A673 (cell line): ENCODE measurements at regions not wholly inside any gene's neighbourhood (a gene's known extent, or its start where the extent isn't known, plus 50 kb on each side); places are given as distances from the start of the nearest gene placed in this dataset.
"Not testable (repeated sequence)": the region's sequence is repeated elsewhere in the genome, so short reads cannot be mapped to it uniquely, and the experiment has no call there.

Source experiments
- BruUV-seq: library from RNA; stranded (reverse); fragments of 400-500 nt; replicated peaks from 2 replicates; lab custom pipeline; 2021; lab: Mats Ljungman, UMichigan
- CTCF ChIA-PET: fragments of 300-600 bp; sonication (Branson Sonifier 250); formaldehyde crosslinking; loops from one replicate; lab custom pipeline; 2022; ENCODE audit warnings: antibody characterized with exemption; lab: Charles Lee
- POLR2A ChIA-PET: fragments of 300-600 bp; sonication (Branson Sonifier 250); formaldehyde crosslinking; loops from one replicate; lab custom pipeline; 2022; ENCODE audit warnings: antibody characterized with exemption; ENCODE audit not compliant: low non-redundant PET; lab: Charles Lee
- DNase-seq: peaks from one replicate; pipeline ENCODE4 v3.0.0-alpha.2; 2015; ENCODE audit warnings: low spot score
- H3K27ac ChIP-seq: fragments of 200-600 bp; sonication (generic); 2 replicates; pipeline ENCODE4 v1.5.1; 2016; ENCODE audit warnings: mixed run types, low read depth, mild to moderate bottlenecking, mixed read lengths, antibody characterized with exemption, low read length; ENCODE audit not compliant: poor library complexity, severe bottlenecking
- H3K27me3 ChIP-seq: fragments of 200-600 bp; sonication (generic); replicated peaks from 2 replicates; pipeline ENCODE4 v1.6.1; 2017; ENCODE audit warnings: mixed run types, low read depth, mild to moderate bottlenecking, mixed read lengths, antibody characterized with exemption, low read length; ENCODE audit not compliant: insufficient read depth, poor library complexity
- H3K36me3 ChIP-seq: fragments of 200-600 bp; sonication (generic); 2 replicates; pipeline ENCODE4 v1.6.1; 2016; ENCODE audit warnings: mixed run types, mild to moderate bottlenecking, mixed read lengths, antibody characterized with exemption, low read length; ENCODE audit not compliant: insufficient read depth, poor library complexity, severe bottlenecking
- H3K4me1 ChIP-seq: fragments of 200-600 bp; sonication (generic); 2 replicates; pipeline ENCODE4 v1.6.1; 2017; ENCODE audit warnings: mixed run types, mild to moderate bottlenecking, mixed read lengths, antibody characterized with exemption, low read length; ENCODE audit not compliant: insufficient read depth, poor library complexity, severe bottlenecking
- H3K4me3 ChIP-seq: fragments of 200-600 bp; sonication (generic); 2 replicates; pipeline ENCODE4 v1.5.1; 2016; ENCODE audit warnings: low read depth, mixed run types, mild to moderate bottlenecking, mixed read lengths, low read length; ENCODE audit not compliant: poor library complexity, severe bottlenecking
- H3K9me3 ChIP-seq: fragments of 200-600 bp; sonication (generic); 2 replicates; pipeline ENCODE4 v1.6.1; 2016; ENCODE audit warnings: mixed run types, low read depth, mild to moderate bottlenecking, mixed read lengths, antibody characterized with exemption, low read length; ENCODE audit not compliant: poor library complexity, severe bottlenecking
- CTCF ChIP-seq: fragments of 300-800, 200-600 bp; sonication (generic); conservative IDR thresholded peaks from 2 replicates; pipeline ENCODE4 v1.5.1; 2017; ENCODE audit warnings: low read depth, mild to moderate bottlenecking, antibody characterized with exemption, low read length, moderate library complexity, mixed read lengths
- EZH2 ChIP-seq: fragments of 200-600 bp; sonication (generic); IDR thresholded peaks from 2 replicates; pipeline ENCODE4 v1.6.1; 2017; ENCODE audit warnings: borderline replicate concordance, low read depth, mild to moderate bottlenecking, mixed read lengths, antibody characterized with exemption, low read length; ENCODE audit not compliant: poor library complexity, severe bottlenecking
- intact Hi-C: fragments of 100-400 bp; cut with micrococcal nuclease; formaldehyde crosslinking; loops from one replicate; pipeline ENCODE4 v1.10.0; 2022; ENCODE audit not compliant: unreplicated experiment

- ChIA-PET POLR2A (no interaction called here), CTCF (no interaction called here)
- intact Hi-C loops: no loop called here
- H3K4me3 ChIP-seq: no peak overlapping the region
- H3K27me3 ChIP-seq: no peaks in the 10 kb centered on the region
- no peak for TF ChIP-seq EZH2
- TF ChIP-seq CTCF: no peak
- no peak overlapping the region for H3K27ac ChIP-seq
- no TSS peak for BruUV-seq
- no peak for DNase-seq
- H3K36me3 ChIP-seq: no peaks in the 10 kb centered on the region
- no peaks in the 10 kb centered on the region for H3K9me3 ChIP-seq
- no peaks in the 10 kb centered on the region for H3K4me1 ChIP-seq
These were observed 637.9 kb upstream of the RGS18 start for GRCh38 chr1:191520345-191520744.

GRCh38 chr1:191525944-191526343 lies 632.3 kb upstream of the RGS18 start:
- H3K27me3 ChIP-seq, H3K36me3 ChIP-seq, POLR2A ChIA-PET, CTCF ChIA-PET, DNase-seq, H3K4me3 ChIP-seq, intact Hi-C loops, H3K9me3 ChIP-seq, BruUV-seq, H3K27ac ChIP-seq: not testable (repeated sequence)
- H3K4me1 ChIP-seq: peaks cover 13% of the 10 kb centered on the region

- no TSS peak for BruUV-seq
- ChIA-PET CTCF (no interaction called here), POLR2A (no interaction called here)
- H3K36me3 ChIP-seq: no peaks in the 10 kb centered on the region
- no peaks in the 10 kb centered on the region for H3K9me3 ChIP-seq
- intact Hi-C loops: no loop called here
- TF ChIP-seq CTCF (no peak), EZH2 (no peak)
- H3K27ac ChIP-seq: no peak overlapping the region
- H3K4me1 ChIP-seq: peaks cover 13% of the 10 kb centered on the region
- H3K27me3 ChIP-seq: no peaks in the 10 kb centered on the region
- DNase-seq: no peak
- no peak overlapping the region for H3K4me3 ChIP-seq
These were observed 630.0 kb upstream of the RGS18 start for GRCh38 chr1:191528275-191528674.

- DNase-seq: no peak
- intact Hi-C loops: no loop called here
- CTCF ChIA-PET: no interaction called here
- no TSS peak for BruUV-seq
- Histone ChIP-seq H3K27me3 (no peaks in the 10 kb centered on the region), H3K9me3 (no peaks in the 10 kb centered on the region), H3K4me3 (no peak overlapping the region), H3K36me3 (no peaks in the 10 kb centered on the region), H3K4me1 (peaks cover 13% of the 10 kb centered on the region), H3K27ac (no peak overlapping the region)
- POLR2A ChIA-PET: no interaction called here
- TF ChIP-seq CTCF (no peak), EZH2 (no peak)
These were observed 627.3 kb upstream of the RGS18 start for GRCh38 chr1:191530928-191531327.
